ENCODE measurements at regions not wholly inside any gene's neighbourhood (a gene's known extent, or its start where the extent isn't known, plus 50 kb on each side); places are given as distances from the start of the nearest gene placed in this dataset.

DNA sequence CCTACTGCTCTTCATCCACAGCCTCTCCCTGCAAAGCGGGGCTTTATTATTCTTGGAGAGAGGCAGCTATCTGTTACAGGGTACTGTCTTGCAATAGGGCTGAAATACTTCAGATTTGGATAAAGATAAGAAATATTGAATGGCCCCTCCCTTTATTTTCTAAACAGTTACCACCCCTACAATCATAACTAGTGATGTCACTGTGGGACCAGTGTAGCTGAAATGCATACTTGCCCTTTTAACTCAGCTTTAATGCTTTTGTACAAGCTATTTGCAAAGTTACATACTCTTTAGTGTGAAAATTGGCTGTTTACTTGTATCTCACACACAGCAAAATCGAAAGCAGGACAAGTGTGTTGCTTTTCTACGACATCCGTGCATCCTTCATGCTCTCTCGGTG lies 261.7 kb upstream of the GATB start:
- Mint-ChIP-seq H3K36me3 (no peaks in the 10 kb centered on the region), H3K4me3 (no peak overlapping the region), H3K27ac (no peak overlapping the region), H3K4me1 (no peaks in the 10 kb centered on the region), H3K9me3 (no peaks in the 10 kb centered on the region)
- DNase-seq (ENCODE audit: low spot score in 2 of 2): no peak
- no peak for ATAC-seq

DNA sequence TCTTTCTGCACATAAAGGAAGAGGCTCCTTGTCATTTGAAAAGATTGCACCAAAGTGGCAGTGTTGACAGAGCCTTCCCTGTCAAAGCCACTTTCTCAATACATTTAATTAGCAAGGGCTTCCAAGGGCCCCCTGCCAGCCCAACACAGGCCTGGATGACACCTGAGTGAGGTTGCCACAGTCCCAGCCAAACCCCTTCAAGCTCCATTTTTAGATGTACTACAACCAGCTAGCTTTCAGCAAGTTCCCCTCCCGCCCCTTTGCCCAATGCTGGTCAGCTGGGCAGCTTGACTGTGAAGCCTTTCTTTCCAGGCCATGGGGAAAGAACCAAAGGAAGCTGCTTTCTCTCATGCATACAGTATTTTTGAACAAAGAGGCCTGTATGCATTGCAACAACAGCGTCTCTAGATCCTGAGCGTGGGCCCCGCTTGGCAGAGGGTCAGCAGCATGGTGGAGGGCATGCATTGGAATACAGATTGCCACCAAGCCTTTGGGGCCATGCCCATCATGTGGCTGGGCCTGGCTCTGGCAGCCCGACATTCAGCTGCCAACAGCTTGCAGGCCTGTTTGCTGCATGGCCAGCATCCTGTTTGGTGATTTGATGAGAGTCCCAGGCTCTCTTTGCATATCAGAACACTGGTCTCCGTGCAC lies 261.1 kb upstream of the GATB start:
- DNase-seq (ENCODE audit: low spot score in 2 of 2) (no peak), ATAC-seq (no peak)
- H3K4me1 Mint-ChIP-seq: no peaks in the 10 kb centered on the region
- no peaks in the 10 kb centered on the region for H3K9me3 Mint-ChIP-seq
- H3K4me3 Mint-ChIP-seq: no peak overlapping the region
- H3K36me3 Mint-ChIP-seq: no peaks in the 10 kb centered on the region
- H3K27ac Mint-ChIP-seq: no peak overlapping the region

DNA sequence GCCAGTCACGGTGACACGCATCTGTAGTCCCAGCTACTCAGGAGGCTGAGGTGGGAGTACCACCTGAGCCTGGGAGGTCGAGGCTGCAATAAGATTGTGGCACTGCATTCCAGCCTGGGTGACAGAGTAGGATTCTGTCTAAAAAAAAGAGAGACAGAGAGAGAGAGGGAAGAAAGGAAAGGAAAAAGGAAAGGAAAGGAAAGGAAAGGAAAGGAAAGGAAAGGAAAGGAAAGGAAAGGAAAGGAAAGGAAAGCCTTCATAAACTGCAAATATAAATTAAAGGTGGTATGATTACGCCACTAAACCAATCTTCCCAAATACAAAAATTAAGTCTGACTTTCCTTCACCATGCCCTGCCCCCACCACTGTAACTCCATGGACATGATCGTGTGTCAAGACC lies 259.3 kb upstream of the GATB start:
- H3K4me3 Mint-ChIP-seq: no peak overlapping the region

DNA sequence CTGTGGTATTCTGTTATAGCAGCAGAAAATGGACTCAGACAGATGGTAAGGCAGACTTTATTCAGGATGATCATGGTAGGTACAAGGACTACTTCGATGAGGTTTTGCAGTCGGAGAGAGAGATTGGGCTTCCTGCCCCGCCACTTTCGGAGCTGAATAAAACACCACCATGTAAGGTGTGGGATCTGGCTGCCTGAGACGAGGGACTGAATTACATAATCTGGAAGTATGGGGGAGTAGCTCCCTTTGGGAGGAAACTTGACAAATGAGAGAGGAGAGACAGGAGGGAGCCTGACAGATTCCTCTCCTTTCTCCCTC lies 255.5 kb upstream of the GATB start:
- no peaks in the 10 kb centered on the region for H3K36me3 Mint-ChIP-seq
- DNase-seq (ENCODE audit: low spot score in 2 of 2): no peak
- H3K9me3 Mint-ChIP-seq: no peaks in the 10 kb centered on the region
- H3K27ac Mint-ChIP-seq: no peak overlapping the region
- H3K4me1 Mint-ChIP-seq: peaks cover 13% of the 10 kb centered on the region
- no peak overlapping the region for H3K4me3 Mint-ChIP-seq
- no peak for ATAC-seq

More for the DNA sequence above, 259.3 kb upstream of the GATB start:
- Mint-ChIP-seq H3K27ac (no peak overlapping the region), H3K9me3 (no peaks in the 10 kb centered on the region), H3K36me3 (no peaks in the 10 kb centered on the region), H3K4me1 (no peaks in the 10 kb centered on the region)
- ATAC-seq: no peak
- DNase-seq (ENCODE audit: low spot score in 2 of 2): no peak

GRCh38 chr4:152015597-152016302 lies 254.9 kb upstream of the GATB start:
- DNase-seq (ENCODE audit: low spot score in 2 of 2) (no peak), ATAC-seq (no peak)
- H3K4me3 Mint-ChIP-seq: no peak overlapping the region
- peaks cover 19% of the 10 kb centered on the region for H3K4me1 Mint-ChIP-seq
- no peaks in the 10 kb centered on the region for H3K36me3 Mint-ChIP-seq
- no peaks in the 10 kb centered on the region for H3K9me3 Mint-ChIP-seq
- no peak overlapping the region for H3K27ac Mint-ChIP-seq

DNA sequence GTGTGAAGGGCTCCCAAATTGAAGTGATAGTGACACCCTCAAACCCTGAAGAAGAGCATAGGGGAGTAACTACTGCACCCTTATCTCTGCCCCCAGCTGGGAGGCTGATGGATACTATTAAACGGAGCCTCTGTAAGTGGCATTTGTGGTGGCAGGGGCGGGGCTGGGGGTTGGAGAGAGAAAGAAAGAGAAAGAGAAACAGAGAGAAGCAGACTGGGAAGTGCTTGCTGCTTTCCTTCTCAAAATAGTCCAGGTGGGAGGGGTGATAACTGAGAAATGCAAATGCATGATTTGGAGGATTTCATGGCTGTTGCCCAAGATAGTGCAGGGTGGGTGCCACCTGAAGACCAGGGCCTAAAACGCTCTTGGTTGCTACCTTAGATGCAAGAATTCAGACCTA lies 253.5 kb upstream of the GATB start:
- Mint-ChIP-seq H3K4me3 (peak overlapping the region; percentile 34), H3K9me3 (no peaks in the 10 kb centered on the region), H3K27ac (peak overlapping the region; percentile 79), H3K36me3 (no peaks in the 10 kb centered on the region), H3K4me1 (peaks cover 27% of the 10 kb centered on the region)
- no peak for DNase-seq (ENCODE audit: low spot score in 2 of 2)
- ATAC-seq: peak; percentile 69

- H3K27ac Mint-ChIP-seq: no peak overlapping the region
- H3K4me3 Mint-ChIP-seq: no peak overlapping the region
- ATAC-seq (no peak), DNase-seq (ENCODE audit: low spot score in 2 of 2) (no peak)
- no peaks in the 10 kb centered on the region for H3K9me3 Mint-ChIP-seq
- H3K4me1 Mint-ChIP-seq: peaks cover 27% of the 10 kb centered on the region
- no peaks in the 10 kb centered on the region for H3K36me3 Mint-ChIP-seq
Measured at GRCh38 chr4:152011469-152011868, 250.7 kb upstream of the GATB start.

DNA sequence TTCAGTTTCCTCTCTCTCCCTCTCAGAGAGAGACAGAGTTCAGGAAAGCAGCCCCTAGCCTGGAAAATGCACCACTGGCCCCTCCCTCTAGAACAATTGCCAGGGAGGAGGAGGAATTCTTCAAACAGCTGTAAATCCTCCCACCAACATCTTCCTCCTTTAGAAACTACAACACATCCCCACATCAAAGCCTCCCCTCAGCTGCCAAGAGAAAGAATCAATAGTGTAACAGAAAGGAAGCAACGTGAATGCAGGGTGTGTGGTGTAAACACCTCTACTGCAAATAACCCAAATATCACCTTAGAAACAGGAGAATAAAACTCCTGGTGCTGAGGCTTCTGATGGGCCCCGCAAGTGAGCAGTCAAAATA lies 249.9 kb upstream of the GATB start:
- no peak overlapping the region for H3K27ac Mint-ChIP-seq
- ATAC-seq (no peak), DNase-seq (ENCODE audit: low spot score in 2 of 2) (no peak)
- peaks cover 27% of the 10 kb centered on the region for H3K4me1 Mint-ChIP-seq
- no peak overlapping the region for H3K4me3 Mint-ChIP-seq
- no peaks in the 10 kb centered on the region for H3K36me3 Mint-ChIP-seq
- no peaks in the 10 kb centered on the region for H3K9me3 Mint-ChIP-seq

DNA sequence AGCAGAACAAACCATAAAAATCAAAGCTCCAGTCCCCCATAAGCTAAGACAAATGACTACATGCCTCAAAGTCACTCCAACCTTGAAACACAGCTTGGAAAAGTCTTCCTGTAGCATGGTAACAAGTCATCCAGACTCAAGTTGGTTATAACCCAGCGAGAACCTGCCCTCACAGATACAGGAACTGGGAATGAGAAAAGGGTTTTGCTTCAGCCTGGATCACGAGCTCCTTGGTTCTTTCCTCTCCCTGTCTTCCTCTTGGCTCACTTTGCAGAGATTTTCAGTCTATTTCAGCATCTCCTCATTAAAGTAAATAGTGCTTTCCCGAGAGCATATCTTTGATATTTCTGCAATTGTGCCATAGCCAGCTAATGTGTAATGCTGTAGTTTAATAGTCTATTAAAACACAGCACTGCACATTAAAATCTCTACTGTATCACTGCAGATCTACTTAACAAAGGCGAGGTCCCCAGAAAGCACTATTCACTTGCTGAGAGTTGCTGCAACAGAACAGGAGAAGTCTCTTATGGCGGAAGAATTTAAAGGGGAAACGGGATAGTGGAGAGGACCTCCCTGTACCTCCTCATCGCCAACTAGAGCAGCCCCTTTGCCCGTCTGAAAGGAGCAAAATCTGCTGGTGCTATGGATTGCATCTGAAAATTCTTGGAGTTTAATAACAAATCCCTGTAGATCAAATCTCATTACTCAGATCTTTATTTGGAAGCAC lies 249.3 kb upstream of the GATB start:
- no peaks in the 10 kb centered on the region for H3K9me3 Mint-ChIP-seq
- peaks cover 27% of the 10 kb centered on the region for H3K4me1 Mint-ChIP-seq
- no peaks in the 10 kb centered on the region for H3K36me3 Mint-ChIP-seq
- ATAC-seq (no peak), DNase-seq (ENCODE audit: low spot score in 2 of 2) (no peak)
- no peak overlapping the region for H3K27ac Mint-ChIP-seq
- H3K4me3 Mint-ChIP-seq: no peak overlapping the region

- Mint-ChIP-seq H3K4me1 (peaks cover 20% of the 10 kb centered on the region), H3K27ac (no peak overlapping the region), H3K4me3 (no peak overlapping the region), H3K9me3 (no peaks in the 10 kb centered on the region), H3K36me3 (no peaks in the 10 kb centered on the region)
- no peak for DNase-seq (ENCODE audit: low spot score in 2 of 2)
- ATAC-seq: no peak
Measured at GRCh38 chr4:152009031-152009670, 248.3 kb upstream of the GATB start.

GRCh38 chr4:152007111-152007510 lies 246.3 kb upstream of the GATB start:
- Mint-ChIP-seq H3K9me3 (no peaks in the 10 kb centered on the region), H3K4me3 (no peak overlapping the region), H3K27ac (no peak overlapping the region), H3K4me1 (peaks cover 14% of the 10 kb centered on the region), H3K36me3 (no peaks in the 10 kb centered on the region)
- DNase-seq (ENCODE audit: low spot score in 2 of 2): no peak
- ATAC-seq: no peak

DNA sequence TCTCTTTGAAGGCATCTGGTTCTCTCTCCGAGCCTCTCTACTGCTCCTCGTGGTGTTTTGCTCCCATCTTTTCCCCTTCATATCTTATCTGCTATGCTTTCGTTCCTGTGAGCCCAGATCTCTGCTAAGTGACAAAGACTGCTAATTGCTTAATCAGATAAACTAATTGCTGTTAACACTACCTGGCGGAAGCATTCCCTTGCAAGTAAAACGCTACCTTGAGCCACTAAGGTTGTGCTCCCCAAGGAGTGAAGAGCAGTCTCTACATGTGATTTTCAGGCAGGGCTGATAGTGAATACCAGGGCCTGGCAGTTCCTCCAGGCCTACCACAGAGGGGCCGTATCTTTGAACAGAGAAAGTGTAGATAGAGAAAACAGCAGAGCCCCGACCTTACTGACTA lies 244.0 kb upstream of the GATB start:
- ATAC-seq (no peak), DNase-seq (ENCODE audit: low spot score in 2 of 2) (no peak)
- Mint-ChIP-seq H3K27ac (no peak overlapping the region), H3K4me1 (no peaks in the 10 kb centered on the region), H3K9me3 (no peaks in the 10 kb centered on the region), H3K36me3 (no peaks in the 10 kb centered on the region), H3K4me3 (no peak overlapping the region)

DNA sequence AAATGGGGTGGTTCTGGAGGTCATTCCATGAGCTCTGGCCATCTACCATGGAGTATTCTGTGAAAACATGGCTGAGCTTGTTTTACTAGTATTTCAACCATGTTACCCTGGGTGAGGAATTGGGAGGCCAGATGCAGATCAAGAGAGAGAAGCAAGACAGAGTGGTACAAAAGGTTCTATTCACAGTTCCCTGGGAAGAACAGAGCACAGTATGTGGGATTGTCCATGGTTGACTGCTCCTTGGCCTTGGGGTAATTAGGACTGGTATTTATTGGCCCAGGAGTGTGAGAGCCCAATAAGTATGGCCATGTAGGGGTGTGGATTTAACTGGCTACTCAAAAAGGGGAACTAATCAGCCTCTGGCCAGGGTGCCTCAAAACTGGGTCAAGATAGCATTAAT lies 239.7 kb upstream of the GATB start:
- no peaks in the 10 kb centered on the region for H3K36me3 Mint-ChIP-seq
- H3K4me3 Mint-ChIP-seq: no peak overlapping the region
- ATAC-seq: no peak
- no peak for DNase-seq (ENCODE audit: low spot score in 2 of 2)
- no peak overlapping the region for H3K27ac Mint-ChIP-seq
- no peaks in the 10 kb centered on the region for H3K9me3 Mint-ChIP-seq
- H3K4me1 Mint-ChIP-seq: peaks cover 12% of the 10 kb centered on the region

GRCh38 chr4:151998723-151999122 lies 237.9 kb upstream of the GATB start:
- Mint-ChIP-seq H3K4me1 (peaks cover 20% of the 10 kb centered on the region), H3K27ac (no peak overlapping the region), H3K9me3 (no peaks in the 10 kb centered on the region), H3K36me3 (no peaks in the 10 kb centered on the region), H3K4me3 (no peak overlapping the region)
- ATAC-seq: no peak
- DNase-seq (ENCODE audit: low spot score in 2 of 2): no peak

- Mint-ChIP-seq H3K36me3 (no peaks in the 10 kb centered on the region), H3K9me3 (no peaks in the 10 kb centered on the region), H3K27ac (no peak overlapping the region), H3K4me1 (peaks cover 33% of the 10 kb centered on the region), H3K4me3 (no peak overlapping the region)
- ATAC-seq: peak; percentile 76
- no peak for DNase-seq (ENCODE audit: low spot score in 2 of 2)
Measured at GRCh38 chr4:151997461-151997860, 236.7 kb upstream of the GATB start.

- no peak for ATAC-seq
Measured at GRCh38 chr4:151994429-151994828, 233.6 kb upstream of the GATB start.

More at GRCh38 chr4:151994429-151994828, 233.6 kb upstream of the GATB start:
- no peak overlapping the region for H3K27ac Mint-ChIP-seq
- H3K4me1 Mint-ChIP-seq: peaks cover 55% of the 10 kb centered on the region
- no peaks in the 10 kb centered on the region for H3K36me3 Mint-ChIP-seq
- no peak overlapping the region for H3K4me3 Mint-ChIP-seq
- no peak for DNase-seq (ENCODE audit: low spot score in 2 of 2)
- no peaks in the 10 kb centered on the region for H3K9me3 Mint-ChIP-seq
